ENCODE measurements at regions not wholly inside any gene's neighbourhood (a gene's known extent, or its start where the extent isn't known, plus 50 kb on each side); places are given as distances from the start of the nearest gene placed in this dataset.

GRCh38 chr1:80989455-80989854 is 811.3 kb upstream of the ADGRL2 start:
- TF ChIP-seq POLR2A (IDR thresholded peaks at IDR 0.05), result no peak
- TF ChIP-seq CTCF (IDR thresholded peaks at IDR 0.05), result no peak

Measured in breast epithelium (tissue), 3 donors.